A673 (cell line): ENCODE measurements at regions not wholly inside any gene's neighbourhood (a gene's known extent, or its start where the extent isn't known, plus 50 kb on each side); places are given as distances from the start of the nearest gene placed in this dataset.

Experiments
- CTCF ChIP-seq: fragments of 300-800, 200-600 bp; sonication (generic); conservative IDR thresholded peaks from 2 replicates; pipeline ENCODE4 v1.5.1; 2017; ENCODE audit warnings: low read depth, mild to moderate bottlenecking, antibody characterized with exemption, low read length, moderate library complexity, mixed read lengths
- EZH2 ChIP-seq: fragments of 200-600 bp; sonication (generic); IDR thresholded peaks from 2 replicates; pipeline ENCODE4 v1.6.1; 2017; ENCODE audit warnings: borderline replicate concordance, low read depth, mild to moderate bottlenecking, mixed read lengths, antibody characterized with exemption, low read length; ENCODE audit not compliant: poor library complexity, severe bottlenecking

GRCh38 chr12:125988545-125988944 lies 923.3 kb downstream of the AACS start:
- TF ChIP-seq CTCF (no peak), EZH2 (no peak)
